HUES6 (cell line): ENCODE measurements at regions not wholly inside any gene's neighbourhood (a gene's known extent, or its start where the extent isn't known, plus 50 kb on each side); places are given as distances from the start of the nearest gene placed in this dataset.

Experiments
- H3K27ac ChIP-seq: 2 replicates; pipeline ENCODE4 v1.7.0; 2013; ENCODE audit warnings: low read depth, mild to moderate bottlenecking, low read length, inconsistent platforms
- H3K27me3 ChIP-seq: 2 replicates; pipeline ENCODE4 v1.6.1; 2013; ENCODE audit warnings: low read length; ENCODE audit not compliant: control insufficient read depth, insufficient read depth
- H3K36me3 ChIP-seq: 2 replicates; pipeline ENCODE4 v1.6.1; 2013; ENCODE audit warnings: low read length; ENCODE audit not compliant: control insufficient read depth, insufficient read depth
- H3K4me1 ChIP-seq: 2 replicates; pipeline ENCODE4 v1.6.1; 2013; ENCODE audit warnings: low read length; ENCODE audit not compliant: control insufficient read depth, insufficient read depth
- H3K4me3 ChIP-seq: 2 replicates; pipeline ENCODE4 v1.5.1; 2013; ENCODE audit warnings: low read depth, low read length
- H3K9ac ChIP-seq: one replicate; pipeline ENCODE4 v1.6.1; 2013; ENCODE audit warnings: mild to moderate bottlenecking, low read length
- H3K9me3 ChIP-seq: 2 replicates; pipeline ENCODE4 v1.6.1; 2013; ENCODE audit warnings: low read depth, low read length; ENCODE audit not compliant: control insufficient read depth, insufficient read depth

- no peaks in the 10 kb centered on the region for H3K27me3 ChIP-seq
- H3K27ac ChIP-seq: no peak overlapping the region
- no peaks in the 10 kb centered on the region for H3K9me3 ChIP-seq
- H3K9ac ChIP-seq: no peak overlapping the region
- no peaks in the 10 kb centered on the region for H3K4me1 ChIP-seq
- no peak overlapping the region for H3K4me3 ChIP-seq
- H3K36me3 ChIP-seq: no peaks in the 10 kb centered on the region
Observed at GRCh38 chr5:38753141-38753540, 92.7 kb upstream of the OSMR start.

- Histone ChIP-seq H3K4me1 (no peaks in the 10 kb centered on the region), H3K4me3 (no peak overlapping the region), H3K27ac (no peak overlapping the region), H3K36me3 (no peaks in the 10 kb centered on the region), H3K9ac (no peak overlapping the region), H3K9me3 (no peaks in the 10 kb centered on the region), H3K27me3 (no peaks in the 10 kb centered on the region)
Observed at GRCh38 chr5:38753776-38754175, 92.0 kb upstream of the OSMR start.

- Histone ChIP-seq H3K27me3 (no peaks in the 10 kb centered on the region), H3K4me1 (no peaks in the 10 kb centered on the region), H3K4me3 (no peak overlapping the region), H3K9ac (no peak overlapping the region), H3K36me3 (no peaks in the 10 kb centered on the region), H3K27ac (no peak overlapping the region), H3K9me3 (no peaks in the 10 kb centered on the region)
Observed at GRCh38 chr5:38755181-38755580, 90.6 kb upstream of the OSMR start.

GRCh38 chr5:38756068-38756467 is 89.7 kb upstream of the OSMR start:
- H3K4me3 ChIP-seq: no peak overlapping the region
- H3K27ac ChIP-seq: no peak overlapping the region
- H3K9me3 ChIP-seq: no peaks in the 10 kb centered on the region
- H3K4me1 ChIP-seq: no peaks in the 10 kb centered on the region
- no peaks in the 10 kb centered on the region for H3K36me3 ChIP-seq
- H3K9ac ChIP-seq: no peak overlapping the region
- no peaks in the 10 kb centered on the region for H3K27me3 ChIP-seq

- Histone ChIP-seq H3K27me3 (no peaks in the 10 kb centered on the region), H3K9me3 (no peaks in the 10 kb centered on the region), H3K27ac (no peak overlapping the region), H3K4me3 (no peak overlapping the region), H3K9ac (no peak overlapping the region), H3K36me3 (no peaks in the 10 kb centered on the region), H3K4me1 (no peaks in the 10 kb centered on the region)
Observed at GRCh38 chr5:38757451-38758245, 88.2 kb upstream of the OSMR start.

GRCh38 chr5:38758774-38759600 is 86.8 kb upstream of the OSMR start:
- no peak overlapping the region for H3K9ac ChIP-seq
- no peaks in the 10 kb centered on the region for H3K9me3 ChIP-seq
- H3K27ac ChIP-seq: no peak overlapping the region
- H3K4me3 ChIP-seq: no peak overlapping the region
- H3K27me3 ChIP-seq: no peaks in the 10 kb centered on the region
- H3K36me3 ChIP-seq: no peaks in the 10 kb centered on the region
- H3K4me1 ChIP-seq: no peaks in the 10 kb centered on the region

GRCh38 chr5:38764937-38765391 is 80.8 kb upstream of the OSMR start:
- Histone ChIP-seq H3K27ac (no peak overlapping the region), H3K9me3 (peaks cover 11% of the 10 kb centered on the region), H3K4me1 (no peaks in the 10 kb centered on the region), H3K27me3 (no peaks in the 10 kb centered on the region), H3K9ac (no peak overlapping the region), H3K4me3 (no peak overlapping the region), H3K36me3 (no peaks in the 10 kb centered on the region)

GRCh38 chr5:38765399-38765861 is 80.4 kb upstream of the OSMR start:
- no peak overlapping the region for H3K27ac ChIP-seq
- H3K4me3 ChIP-seq: no peak overlapping the region
- no peaks in the 10 kb centered on the region for H3K36me3 ChIP-seq
- H3K27me3 ChIP-seq: no peaks in the 10 kb centered on the region
- peaks cover 11% of the 10 kb centered on the region for H3K9me3 ChIP-seq
- H3K9ac ChIP-seq: no peak overlapping the region
- no peaks in the 10 kb centered on the region for H3K4me1 ChIP-seq

- Histone ChIP-seq H3K9ac (no peak overlapping the region), H3K27ac (no peak overlapping the region), H3K27me3 (no peaks in the 10 kb centered on the region), H3K9me3 (peaks cover 11% of the 10 kb centered on the region), H3K4me1 (no peaks in the 10 kb centered on the region), H3K36me3 (no peaks in the 10 kb centered on the region), H3K4me3 (no peak overlapping the region)
Observed at GRCh38 chr5:38766151-38766550, 79.7 kb upstream of the OSMR start.

- Histone ChIP-seq H3K4me1 (no peaks in the 10 kb centered on the region), H3K27me3 (no peaks in the 10 kb centered on the region), H3K9ac (no peak overlapping the region)
Observed at GRCh38 chr5:38768412-38769211, 77.2 kb upstream of the OSMR start.

More at GRCh38 chr5:38768412-38769211, 77.2 kb upstream of the OSMR start:
- Histone ChIP-seq H3K36me3 (no peaks in the 10 kb centered on the region), H3K9me3 (peaks cover 11% of the 10 kb centered on the region), H3K27ac (no peak overlapping the region), H3K4me3 (no peak overlapping the region)
